Nephron progenitor cell (in vitro differentiated cells): ENCODE measurements at regions not wholly inside any gene's neighbourhood (a gene's known extent, or its start where the extent isn't known, plus 50 kb on each side); places are given as distances from the start of the nearest gene placed in this dataset.

Experiments
- DNase-seq: peaks from one replicate; pipeline ENCODE4 v3.0.0; 2021
- H3K27ac Mint-ChIP-seq: 2 replicates; pipeline ENCODE4 v1.8.0; 2021; ENCODE audit warnings: mild to moderate bottlenecking, moderate library complexity, mixed read lengths
- H3K27me3 Mint-ChIP-seq: 2 replicates; pipeline ENCODE4 v1.8.0; 2021; ENCODE audit warnings: mild to moderate bottlenecking, low read depth, mixed read lengths; ENCODE audit not compliant: poor library complexity
- H3K36me3 Mint-ChIP-seq: 2 replicates; pipeline ENCODE4 v1.8.0; 2021; ENCODE audit warnings: low read depth, mixed read lengths
- H3K4me1 Mint-ChIP-seq: 2 replicates; pipeline ENCODE4 v1.8.0; 2021; ENCODE audit warnings: mixed read lengths
- H3K4me3 Mint-ChIP-seq: 2 replicates; pipeline ENCODE4 v1.8.0; 2021; ENCODE audit warnings: mild to moderate bottlenecking, moderate library complexity, mixed read lengths
- H3K9me3 Mint-ChIP-seq: 2 replicates; pipeline ENCODE4 v1.8.0; 2021; ENCODE audit warnings: mild to moderate bottlenecking, moderate library complexity, mixed read lengths
- CTCF ChIP-seq: fragments of 200-600 bp; sonication (generic); IDR thresholded peaks from 2 replicates; pipeline ENCODE4 v1.5.0; 2021; ENCODE audit warnings: antibody characterized with exemption

DNA sequence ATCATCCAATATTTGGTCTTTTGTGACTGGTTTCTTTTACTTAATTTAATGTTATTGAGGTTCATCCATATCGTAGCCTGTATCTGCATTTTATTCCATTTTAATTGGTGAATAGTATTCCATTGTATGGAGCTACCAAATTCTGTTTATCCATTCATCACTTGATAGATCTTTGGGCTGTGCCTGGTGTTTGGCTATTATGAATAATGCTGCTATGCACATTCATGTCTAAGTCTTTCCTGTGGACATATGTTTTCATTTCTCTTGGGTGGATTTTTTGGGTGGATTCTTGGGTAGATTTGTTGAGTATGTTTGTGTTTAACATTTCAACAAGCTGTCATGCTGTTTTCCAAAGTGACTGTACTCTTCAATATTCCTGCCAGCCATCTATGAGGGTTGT, 52.5 kb upstream of the NEDD4L start:
- peaks cover 4% of the 10 kb centered on the region for H3K9me3 Mint-ChIP-seq
- no peak overlapping the region for H3K4me3 Mint-ChIP-seq
- H3K27ac Mint-ChIP-seq = no peak overlapping the region
- no peak for TF ChIP-seq CTCF
- no peaks in the 10 kb centered on the region for H3K4me1 Mint-ChIP-seq
- no peaks in the 10 kb centered on the region for H3K36me3 Mint-ChIP-seq
- peaks cover 9% of the 10 kb centered on the region for H3K27me3 Mint-ChIP-seq
- no peak for DNase-seq

DNA sequence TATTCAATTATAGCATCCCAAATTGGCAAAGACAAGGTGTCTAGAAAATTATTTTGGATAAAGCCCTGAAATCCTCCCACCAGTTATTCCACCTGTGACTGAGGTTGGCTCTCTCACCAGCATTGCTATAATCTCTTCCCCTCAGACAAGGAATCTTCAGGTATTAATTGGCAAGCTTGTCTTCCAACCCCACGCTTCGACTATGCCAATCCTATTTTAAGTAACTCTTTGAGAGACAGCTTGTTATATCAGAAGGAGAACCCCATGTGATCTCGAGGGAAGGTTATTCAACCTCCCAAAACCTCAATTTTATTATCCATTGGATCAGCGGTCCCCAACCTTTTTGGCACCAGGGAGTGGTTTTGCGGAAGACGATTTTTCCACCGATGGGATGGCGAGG, 54.5 kb upstream of the NEDD4L start:
- Mint-ChIP-seq H3K27ac (no peak overlapping the region), H3K4me3 (no peak overlapping the region), H3K27me3 (peaks cover 18% of the 10 kb centered on the region), H3K9me3 (peaks cover 4% of the 10 kb centered on the region), H3K4me1 (no peaks in the 10 kb centered on the region), H3K36me3 (no peaks in the 10 kb centered on the region)
- no peak for TF ChIP-seq CTCF
- no peak for DNase-seq

- Mint-ChIP-seq H3K9me3 (peaks cover 4% of the 10 kb centered on the region), H3K27ac (no peak overlapping the region), H3K36me3 (no peaks in the 10 kb centered on the region), H3K4me1 (peaks cover 16% of the 10 kb centered on the region), H3K4me3 (no peak overlapping the region), H3K27me3 (peaks cover 26% of the 10 kb centered on the region)
- TF ChIP-seq CTCF = no peak
- DNase-seq = no peak
Measured at GRCh38 chr18:57984490-57985115, 59.4 kb upstream of the NEDD4L start.

- no peak for TF ChIP-seq CTCF
- Mint-ChIP-seq H3K4me3 (no peak overlapping the region), H3K27me3 (peaks cover 29% of the 10 kb centered on the region), H3K4me1 (peaks cover 16% of the 10 kb centered on the region), H3K36me3 (no peaks in the 10 kb centered on the region), H3K27ac (no peak overlapping the region), H3K9me3 (peaks cover 4% of the 10 kb centered on the region)
- no peak for DNase-seq
Measured at GRCh38 chr18:57983965-57984364, 60.1 kb upstream of the NEDD4L start.

DNA sequence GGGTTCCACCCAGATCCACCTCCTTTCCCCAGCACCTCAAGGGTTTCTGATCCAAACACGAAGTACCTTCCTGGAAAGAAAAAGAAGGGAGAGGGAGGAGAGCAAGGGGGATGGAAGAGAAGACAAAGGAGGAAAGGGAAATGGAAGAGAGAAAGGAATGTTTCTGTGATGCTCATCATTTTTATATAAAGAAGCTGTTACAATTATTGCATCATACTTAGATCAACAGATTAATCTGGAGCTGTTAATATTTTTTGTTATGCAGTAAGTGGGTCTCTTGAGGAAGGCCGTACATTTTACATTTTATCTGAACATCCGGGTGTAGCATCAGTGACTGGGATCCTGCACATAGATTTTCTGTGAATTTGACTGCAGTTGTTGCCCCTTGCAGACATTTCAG, 60.6 kb upstream of the NEDD4L start:
- DNase-seq = no peak
- Mint-ChIP-seq H3K4me3 (no peak overlapping the region), H3K27ac (no peak overlapping the region), H3K4me1 (peaks cover 16% of the 10 kb centered on the region), H3K9me3 (peaks cover 4% of the 10 kb centered on the region), H3K27me3 (peaks cover 29% of the 10 kb centered on the region), H3K36me3 (no peaks in the 10 kb centered on the region)
- TF ChIP-seq CTCF = no peak

DNA sequence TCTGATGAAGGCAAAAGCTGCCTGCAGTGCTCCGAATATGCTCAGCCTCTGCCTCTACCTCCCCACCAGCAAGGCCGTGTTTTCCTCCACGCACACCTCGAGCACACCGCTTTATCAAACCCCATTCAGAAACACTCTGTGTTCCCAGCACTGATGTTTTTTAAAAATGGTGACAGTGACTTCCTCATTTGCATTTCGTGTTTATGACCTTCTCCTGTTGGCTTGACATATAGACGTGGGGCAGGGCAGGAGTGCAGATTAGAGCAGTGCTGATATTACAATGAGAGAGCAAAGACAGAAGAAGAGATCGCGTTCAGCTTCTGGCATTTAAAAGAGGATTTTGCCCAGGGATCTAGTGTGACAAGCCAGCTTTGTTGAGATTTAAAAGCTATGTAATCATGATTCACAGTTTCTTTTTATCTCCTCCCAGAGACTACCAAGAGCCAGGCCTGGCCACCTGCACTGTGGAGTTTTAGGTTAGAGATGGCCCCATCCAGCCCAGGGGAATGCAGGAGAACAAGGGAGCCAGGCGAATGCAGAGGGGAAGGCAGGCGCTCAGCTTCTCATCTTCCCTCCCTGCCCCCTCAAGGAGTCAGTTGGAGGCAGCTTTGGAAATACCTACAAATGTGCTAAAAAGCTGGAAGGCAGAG, 61.5 kb upstream of the NEDD4L start:
- no peaks in the 10 kb centered on the region for H3K36me3 Mint-ChIP-seq
- H3K27me3 Mint-ChIP-seq = peaks cover 33% of the 10 kb centered on the region
- no peak overlapping the region for H3K27ac Mint-ChIP-seq
- peaks cover 16% of the 10 kb centered on the region for H3K4me1 Mint-ChIP-seq
- TF ChIP-seq CTCF = no peak
- no peak for DNase-seq
- H3K9me3 Mint-ChIP-seq = no peaks in the 10 kb centered on the region
- H3K4me3 Mint-ChIP-seq = no peak overlapping the region
